GM19351 (cell line): ENCODE measurements at regions not wholly inside any gene's neighbourhood (a gene's known extent, or its start where the extent isn't known, plus 50 kb on each side); places are given as distances from the start of the nearest gene placed in this dataset.

Experiments
- ATAC-seq: cut with Tn5 transposase; IDR thresholded peaks from one replicate; pipeline ENCODE4 v1.9.1; 2021; ENCODE audit warnings: mild to moderate bottlenecking, moderate library complexity; ENCODE audit not compliant: unreplicated experiment

DNA sequence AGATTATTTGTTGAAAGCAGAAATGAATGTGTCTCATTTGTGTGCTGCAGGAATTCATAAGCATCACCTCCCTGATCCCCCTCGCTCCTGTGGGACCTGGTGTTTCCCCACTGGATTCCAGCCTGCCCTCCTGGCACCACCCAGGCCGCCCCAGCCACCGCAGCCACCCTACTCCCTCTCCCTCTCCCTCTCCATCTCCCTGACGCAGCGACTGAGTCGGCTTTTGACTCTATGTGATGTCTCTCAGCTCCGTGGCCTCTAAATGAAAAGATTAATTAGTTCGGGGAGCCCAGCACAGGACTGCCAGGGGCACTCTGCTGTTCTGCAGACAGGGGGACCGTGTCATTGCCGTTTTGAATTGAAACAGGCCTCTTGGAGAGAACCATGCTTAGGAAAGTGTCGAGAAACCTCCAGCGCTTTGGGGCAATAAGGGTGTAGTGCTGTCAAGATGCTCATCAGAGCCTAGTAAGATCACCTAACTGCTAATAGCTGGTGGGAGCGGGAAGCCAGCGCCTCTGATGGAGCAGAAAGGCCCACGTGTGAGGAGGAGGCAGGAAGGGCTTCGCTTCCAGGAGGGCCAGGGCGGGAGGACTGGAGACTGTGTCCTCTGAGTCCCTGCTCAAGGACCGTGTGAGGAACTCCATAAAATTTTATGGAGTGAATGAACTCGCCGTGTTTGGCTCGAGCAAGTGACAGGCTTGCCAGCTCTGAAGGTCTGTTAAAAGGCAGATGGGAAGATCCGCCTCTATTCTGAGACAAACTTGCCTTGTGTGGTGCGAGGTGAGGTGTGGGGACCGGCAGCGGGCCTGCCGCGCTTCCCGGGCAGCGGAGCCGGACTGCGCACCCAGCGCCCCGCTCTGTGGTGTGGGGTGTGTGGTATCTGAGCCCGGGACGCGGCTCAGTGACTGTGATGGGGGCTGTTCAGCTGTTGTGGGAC lies 157.4 kb upstream of the C14orf180 start:
- no peak for ATAC-seq

DNA sequence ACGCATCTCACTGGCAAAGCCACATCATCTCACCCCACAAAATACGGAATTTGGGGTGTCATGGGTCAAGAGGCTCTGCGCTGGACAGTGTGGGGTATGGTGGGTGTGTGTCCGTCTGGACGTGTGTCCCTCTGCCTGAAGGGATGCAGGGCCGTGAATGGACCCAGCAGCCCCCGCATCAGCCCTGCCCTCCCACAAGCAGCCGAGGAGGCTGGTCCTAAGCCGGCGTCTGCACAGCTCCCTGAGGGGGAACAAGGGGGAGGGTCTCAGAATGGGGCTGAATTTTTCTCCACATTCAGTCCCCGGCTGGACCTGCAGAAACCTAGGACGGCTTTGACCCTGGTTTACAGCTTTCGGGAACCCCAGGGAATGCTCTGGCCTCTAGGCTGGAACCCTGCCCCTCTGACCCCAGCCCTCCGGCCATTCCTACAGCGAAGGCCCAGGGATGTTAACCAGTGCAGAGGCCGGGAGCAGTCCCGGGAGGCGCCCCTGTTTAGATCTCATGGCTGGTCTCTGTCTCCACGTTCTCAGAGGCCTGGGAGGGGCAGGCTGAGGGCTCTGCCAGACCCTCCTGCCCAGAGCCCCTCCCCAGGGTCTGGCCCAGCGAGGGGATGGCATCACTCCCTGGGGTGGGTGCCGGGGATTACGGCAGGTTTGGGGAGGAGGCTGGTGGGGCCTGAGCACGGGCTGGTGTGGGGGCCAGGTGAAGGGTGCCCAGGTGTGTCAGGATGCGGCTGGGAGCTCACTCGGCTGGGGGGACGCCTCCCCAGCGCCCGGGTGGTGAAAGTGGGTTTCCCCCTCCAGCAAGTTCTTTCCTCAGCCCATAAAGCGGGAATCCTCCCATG lies 156.5 kb upstream of the C14orf180 start:
- no peak for ATAC-seq

DNA sequence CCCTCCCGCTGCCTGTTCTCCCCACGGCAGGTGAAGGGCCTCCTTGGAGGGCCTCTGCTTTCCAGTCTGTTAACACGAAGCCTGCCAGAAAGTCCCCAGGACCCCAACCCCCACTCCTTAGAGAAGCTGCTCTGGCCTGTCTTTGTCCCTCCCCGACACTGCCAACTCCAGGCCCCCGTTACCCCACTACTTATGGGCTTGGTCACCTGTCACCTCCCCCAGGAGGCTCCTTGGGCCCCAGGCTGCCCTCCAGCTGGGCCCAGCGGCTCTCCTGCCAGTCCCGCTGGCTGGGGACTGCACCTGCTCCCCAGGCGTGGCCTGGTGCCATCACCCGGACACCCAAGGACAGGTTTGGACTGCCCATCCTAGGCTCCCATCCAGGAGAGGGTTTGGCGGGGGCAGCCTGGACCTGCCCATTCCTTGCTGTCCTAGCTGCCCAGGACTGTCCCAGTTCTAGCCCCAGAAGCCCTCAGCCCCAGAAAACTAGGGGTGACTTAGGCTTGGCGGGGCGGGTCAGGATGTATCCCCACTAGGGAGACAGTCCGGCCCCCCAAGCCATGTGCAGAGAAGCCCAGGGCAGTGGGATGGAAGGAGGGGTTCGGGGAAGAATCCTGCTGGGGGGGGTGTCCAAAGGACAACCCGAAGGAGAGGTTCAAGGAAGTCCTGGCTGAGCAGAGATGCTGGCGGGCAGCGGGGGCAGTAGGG lies 155.7 kb upstream of the C14orf180 start:
- ATAC-seq, result no peak

DNA sequence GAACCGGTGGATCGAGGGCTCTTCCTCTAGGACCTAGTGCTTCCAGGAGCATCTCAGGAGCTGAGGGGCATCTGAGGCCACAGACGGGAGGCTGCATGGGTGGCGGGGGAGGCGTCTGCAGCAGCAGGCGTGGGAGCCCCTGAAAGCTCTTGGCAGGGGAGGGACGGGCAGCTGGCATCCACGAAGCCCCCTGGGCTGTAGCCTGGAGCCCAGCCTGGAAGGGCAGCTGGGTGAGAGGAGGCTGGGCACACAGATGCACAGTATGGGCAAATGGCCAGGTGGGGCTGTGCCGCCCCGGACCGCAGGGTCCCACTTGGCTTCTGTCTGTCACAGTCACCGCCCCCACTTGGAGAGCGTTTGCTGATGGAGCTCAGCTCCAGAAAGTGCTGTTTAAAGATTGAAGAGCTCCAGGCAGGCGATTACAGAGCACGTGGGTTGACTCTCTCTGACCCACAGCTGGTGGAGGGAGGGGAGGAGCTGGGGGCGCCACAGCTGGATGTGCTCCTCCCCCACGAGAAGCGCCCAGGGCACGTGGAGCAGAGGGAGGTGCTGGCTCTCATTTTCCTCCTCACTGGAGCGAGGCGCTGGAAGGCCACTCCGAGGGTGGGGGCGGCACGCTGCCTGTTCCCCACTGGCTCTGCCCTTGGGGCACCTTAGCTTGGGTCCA lies 155.0 kb upstream of the C14orf180 start:
- ATAC-seq, result no peak

DNA sequence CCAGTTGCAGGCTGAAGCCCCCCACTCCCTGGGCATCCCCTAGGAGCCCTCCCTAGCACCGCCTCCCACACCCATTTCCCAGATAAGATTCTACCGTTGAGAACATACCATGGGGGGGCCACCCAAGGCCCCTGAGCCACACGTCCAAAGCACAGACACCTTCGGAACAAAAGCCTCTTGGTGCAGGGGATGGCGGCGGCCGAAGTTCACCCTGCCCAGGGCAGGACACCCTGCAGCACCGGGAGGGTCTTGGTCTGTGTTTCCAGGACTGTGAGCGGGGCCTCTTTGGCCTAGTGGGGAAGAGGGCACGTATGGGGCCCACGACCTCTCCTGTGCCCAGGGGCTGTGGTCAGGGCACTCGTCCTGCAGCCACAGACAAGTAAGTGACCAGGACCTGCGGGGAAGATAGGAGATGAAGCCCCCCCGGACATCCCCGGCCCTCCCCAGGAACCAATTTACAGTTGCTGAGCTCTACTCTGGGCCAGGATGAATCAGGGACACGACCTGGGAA lies 154.3 kb upstream of the C14orf180 start:
- no peak for ATAC-seq

DNA sequence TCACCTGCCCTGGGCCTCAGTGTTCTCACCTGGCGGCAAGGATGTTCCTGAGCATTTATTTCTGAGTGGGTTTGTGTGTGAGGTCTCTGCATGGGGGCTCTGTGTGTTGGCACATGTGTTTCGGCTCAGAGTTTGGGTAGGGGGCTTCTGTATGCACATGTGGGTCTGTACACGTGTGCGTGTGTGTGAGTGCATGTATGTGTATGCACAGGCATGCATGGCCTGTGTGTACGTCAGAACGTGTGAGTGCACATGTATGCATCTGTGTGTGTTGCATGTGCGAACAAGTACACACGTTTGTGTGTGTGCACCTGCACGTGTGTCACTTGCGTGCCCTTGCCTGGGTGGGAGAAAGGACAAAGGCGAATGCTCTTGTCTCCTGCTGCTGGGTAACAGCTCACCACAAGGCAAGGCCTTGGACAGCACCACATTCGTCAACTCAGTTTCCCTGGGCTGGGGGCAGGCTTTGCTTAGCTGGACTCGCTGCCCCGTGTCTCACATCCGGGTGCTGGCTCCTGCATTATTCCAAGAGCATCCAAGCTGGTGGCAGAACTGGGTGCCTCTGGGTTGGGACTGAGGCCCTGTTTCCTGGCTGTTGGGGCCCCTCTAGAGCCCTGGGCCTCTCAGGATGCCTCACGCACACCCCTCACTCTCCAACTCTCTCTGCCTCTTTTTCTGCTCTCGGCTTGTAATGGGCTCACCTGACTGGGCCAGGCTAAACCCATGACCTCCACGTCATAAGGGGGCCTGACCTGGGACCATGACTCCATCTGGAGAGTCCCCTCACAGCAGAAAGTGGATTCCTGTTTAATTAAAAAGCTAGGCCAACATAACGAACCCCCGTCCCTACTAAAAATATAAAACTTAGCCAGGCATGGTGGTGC lies 153.6 kb upstream of the C14orf180 start:
- no peak for ATAC-seq

DNA sequence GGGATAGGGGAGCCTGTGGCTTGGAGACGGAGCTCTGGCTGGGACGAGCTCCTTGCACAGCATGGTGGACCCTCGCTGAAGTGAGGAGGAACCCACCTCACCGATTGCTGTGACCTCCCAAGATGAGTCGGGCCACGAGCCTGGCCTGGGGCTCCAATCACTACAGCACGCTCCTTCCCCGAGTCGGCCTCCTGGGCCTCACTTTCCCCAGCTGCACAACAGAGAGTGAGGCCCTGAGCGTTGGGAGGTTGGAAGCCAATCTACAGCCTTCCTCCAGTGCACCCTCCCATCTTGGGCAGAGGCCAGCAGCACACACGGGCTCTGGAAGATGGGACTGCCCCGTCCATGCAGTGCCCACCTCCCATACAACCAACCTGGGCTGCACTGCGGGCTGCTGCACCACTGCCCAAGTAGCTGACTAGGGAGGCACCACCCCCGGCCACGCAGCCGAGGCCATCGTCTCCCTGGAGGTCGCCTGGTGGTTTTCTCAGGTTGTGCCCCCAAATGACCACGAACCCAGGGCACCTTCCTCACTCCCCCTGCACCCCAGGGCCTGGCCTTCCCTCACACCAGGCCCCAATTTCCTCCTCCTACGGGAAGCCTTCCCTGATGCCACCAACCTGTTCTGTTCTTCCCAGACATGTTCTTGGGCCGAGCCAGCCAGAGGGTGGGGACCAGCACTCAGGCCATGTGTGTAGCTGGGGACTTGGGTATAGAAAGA lies 152.3 kb upstream of the C14orf180 start:
- no peak for ATAC-seq

DNA sequence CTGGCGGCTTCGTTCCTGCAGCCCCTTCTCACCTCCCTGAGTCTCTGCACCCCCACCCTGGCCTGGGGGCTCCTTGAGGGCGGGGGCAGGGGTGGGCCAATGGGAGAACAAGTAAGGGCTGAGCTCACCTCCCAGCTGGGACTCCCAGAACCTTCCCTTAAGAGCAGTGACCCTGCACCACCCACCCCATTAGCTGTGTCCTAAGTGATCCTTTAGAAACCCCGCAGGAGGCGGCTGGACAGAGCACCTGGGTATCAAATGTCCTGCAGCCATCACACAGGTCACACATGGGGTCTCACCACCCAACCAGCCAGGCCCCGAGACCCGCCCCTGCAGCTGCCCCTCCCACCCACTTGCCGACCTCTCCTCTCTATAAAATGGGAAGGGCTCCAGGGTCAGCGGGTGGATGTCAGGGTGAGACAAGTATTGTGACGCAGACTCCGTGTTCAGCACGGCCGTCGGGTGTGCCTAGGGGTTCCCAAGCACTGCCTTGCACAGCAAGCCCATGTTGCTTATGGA lies 151.2 kb upstream of the C14orf180 start:
- no peak for ATAC-seq

DNA sequence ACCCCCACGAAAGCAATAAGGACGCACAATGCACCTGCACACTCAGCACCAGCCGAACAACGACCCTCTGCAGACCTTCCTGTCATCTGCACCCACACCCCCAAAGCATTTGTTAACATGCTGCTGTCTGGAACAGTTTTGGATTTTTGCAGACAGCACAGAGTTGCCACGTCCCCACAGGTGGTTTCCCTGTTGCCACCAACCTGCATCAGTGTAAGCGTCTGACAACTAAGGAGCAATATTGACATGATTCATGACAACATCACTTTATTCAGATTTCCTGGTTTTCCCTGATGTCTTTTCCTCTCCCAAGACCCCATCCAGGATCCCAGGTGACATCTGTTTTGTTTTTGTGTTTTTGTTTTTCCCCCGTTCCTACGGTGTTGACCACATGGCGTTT lies 150.7 kb upstream of the C14orf180 start:
- no peak for ATAC-seq

DNA sequence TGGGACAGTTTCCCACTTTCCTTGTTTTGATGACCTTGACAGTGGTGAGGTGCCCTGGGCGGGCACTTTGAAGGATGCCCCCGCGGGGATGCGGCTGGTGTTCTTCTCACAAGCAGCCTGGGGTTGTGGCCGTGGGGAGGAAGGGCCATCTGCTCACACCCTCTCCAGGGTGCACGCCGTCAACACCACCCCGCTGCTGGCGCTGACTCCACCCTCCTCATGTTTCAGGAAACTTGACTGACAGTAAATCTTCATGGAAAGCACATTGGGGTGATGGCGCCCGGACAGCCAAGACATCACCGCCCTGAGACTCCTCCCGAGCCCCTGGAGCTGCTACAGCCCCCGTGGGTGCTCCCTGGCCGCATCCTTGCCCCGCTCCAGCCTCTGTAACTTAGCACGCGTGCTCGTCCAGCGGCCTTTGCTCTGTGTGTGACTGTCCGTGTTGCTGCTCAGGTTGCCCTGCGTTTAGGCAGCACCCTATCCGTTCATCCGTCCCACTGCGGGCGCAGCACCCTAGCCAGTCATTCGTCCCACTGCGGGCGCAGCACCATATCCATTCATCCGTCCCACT lies 150.2 kb upstream of the C14orf180 start:
- ATAC-seq, result no peak

DNA sequence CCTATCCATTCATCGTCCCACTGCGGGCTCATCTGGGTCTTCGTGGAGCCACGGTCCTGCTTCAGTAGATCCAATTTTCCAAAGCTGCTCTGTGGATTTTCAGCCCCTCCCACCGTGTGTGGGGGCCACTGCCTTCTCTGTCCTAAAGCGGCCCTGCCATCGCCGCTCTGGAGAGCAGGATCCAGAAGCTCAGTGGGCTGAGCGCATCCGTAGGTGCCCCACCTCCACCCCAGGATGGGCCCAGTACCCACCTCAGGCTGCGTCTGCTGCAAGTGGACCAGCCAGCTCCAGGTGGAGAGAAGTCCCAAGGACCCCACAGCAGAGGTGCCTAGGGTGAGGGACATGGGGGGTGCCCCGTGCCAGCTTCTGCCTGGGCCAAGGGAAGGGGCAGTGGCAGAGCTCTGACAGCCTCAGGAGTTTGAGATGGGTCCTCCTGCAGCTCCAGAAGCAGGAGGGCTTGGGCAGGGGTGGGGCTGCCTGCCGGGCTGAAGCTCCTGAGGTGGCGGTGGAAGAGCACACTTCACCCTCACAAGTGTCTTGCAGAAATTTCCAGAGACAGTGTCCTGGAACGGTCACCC lies 148.1 kb upstream of the C14orf180 start:
- ATAC-seq, result no peak

DNA sequence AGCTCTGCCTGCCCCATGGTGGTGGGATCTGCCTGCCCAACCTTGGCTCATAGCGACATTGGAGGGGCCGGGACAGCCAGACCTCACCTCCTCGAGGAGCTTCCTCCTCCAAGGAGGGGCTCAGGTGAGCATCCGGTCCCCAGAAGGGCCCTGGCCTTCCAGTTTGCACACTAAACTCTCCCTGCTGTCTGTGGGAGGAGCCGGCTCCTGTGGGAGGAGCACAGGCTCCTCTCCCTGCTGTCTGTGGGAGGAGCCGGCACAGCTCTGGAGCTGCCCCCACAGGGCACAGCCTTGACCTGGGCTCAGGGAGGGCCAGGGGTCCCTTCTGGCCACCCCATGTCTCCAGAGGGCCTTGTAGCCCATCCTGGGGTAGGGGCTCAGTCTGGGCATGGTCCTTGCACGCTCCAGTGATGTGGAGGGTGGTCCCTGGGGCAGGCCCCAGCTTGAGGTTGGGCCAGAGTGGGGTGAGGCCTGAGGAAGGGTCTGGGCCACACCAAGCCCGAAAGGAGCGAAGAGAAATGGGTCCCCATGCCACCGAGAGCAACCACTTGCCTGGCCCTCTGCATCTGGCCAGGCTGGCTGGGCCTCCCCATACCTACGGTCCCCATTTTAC lies 147.5 kb upstream of the C14orf180 start:
- ATAC-seq, result no peak

DNA sequence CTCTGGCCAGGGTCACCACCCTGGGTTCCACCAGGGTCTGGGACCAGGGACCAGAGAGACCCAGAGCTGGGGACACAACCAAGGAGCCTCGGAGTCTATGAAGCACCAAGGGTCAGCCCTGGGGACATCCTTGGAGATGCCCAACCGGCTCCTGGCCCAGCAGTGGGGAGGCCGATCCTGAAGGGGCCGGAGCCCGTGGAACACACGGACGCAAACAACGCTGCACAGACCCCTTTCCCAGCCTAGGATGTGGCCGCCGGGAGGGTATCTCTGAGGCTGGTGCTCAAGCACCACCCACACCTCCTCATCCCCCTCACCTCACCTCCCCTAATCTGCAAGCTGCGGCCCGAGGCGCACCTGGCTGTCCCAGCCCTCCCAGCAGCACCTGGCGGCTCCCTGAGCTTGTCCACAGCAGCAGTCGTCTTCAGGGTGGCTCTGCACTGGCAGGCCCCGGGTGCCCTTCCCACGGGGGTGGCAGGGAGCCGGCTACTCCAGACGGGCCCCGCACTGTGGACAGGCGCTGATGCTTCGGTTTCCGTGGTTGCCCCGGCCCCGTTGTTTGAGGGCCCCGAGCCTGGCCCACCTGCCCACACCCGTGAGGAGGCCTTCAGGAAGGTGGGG lies 146.8 kb upstream of the C14orf180 start:
- ATAC-seq, result no peak

DNA sequence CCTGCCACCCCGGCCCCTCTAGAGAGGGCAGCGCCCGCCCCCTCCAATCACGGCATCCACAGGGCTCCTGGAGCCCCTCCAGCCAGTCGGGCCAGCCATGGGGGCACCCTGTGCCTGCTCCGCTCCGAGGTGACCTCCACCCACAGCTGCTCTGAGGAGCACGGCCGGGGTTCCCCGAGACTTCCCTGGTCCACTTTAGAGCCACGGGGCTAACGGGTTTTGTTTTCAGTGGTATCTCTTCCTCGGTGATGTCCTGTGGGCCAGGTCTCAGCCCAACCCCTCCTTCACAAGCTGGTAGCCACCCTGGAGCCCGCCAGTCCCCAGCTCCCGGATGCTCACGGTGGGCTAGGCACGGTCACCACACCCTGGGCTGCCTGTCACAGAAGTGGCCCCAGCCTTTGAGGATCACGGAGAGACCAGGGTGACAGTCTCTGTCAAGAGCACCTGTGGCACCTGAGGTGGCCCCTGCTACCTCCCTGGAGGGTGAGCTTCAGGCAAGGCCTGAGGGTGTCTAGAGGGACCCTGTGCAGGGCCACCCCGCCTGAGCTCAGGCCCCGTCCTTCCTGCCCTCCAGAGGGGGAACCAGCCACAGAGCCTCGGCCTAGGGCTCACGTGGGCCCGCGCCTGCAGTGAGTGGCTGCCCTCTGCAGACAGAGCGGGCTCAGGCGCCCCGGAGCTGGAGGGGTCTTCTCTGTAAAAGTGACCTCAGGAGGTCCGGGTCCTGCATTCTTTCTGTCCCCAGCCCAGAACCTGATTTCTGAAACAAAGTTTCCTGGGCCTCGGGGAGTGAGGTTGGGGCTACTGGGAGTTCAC lies 146.0 kb upstream of the C14orf180 start:
- ATAC-seq, result no peak

DNA sequence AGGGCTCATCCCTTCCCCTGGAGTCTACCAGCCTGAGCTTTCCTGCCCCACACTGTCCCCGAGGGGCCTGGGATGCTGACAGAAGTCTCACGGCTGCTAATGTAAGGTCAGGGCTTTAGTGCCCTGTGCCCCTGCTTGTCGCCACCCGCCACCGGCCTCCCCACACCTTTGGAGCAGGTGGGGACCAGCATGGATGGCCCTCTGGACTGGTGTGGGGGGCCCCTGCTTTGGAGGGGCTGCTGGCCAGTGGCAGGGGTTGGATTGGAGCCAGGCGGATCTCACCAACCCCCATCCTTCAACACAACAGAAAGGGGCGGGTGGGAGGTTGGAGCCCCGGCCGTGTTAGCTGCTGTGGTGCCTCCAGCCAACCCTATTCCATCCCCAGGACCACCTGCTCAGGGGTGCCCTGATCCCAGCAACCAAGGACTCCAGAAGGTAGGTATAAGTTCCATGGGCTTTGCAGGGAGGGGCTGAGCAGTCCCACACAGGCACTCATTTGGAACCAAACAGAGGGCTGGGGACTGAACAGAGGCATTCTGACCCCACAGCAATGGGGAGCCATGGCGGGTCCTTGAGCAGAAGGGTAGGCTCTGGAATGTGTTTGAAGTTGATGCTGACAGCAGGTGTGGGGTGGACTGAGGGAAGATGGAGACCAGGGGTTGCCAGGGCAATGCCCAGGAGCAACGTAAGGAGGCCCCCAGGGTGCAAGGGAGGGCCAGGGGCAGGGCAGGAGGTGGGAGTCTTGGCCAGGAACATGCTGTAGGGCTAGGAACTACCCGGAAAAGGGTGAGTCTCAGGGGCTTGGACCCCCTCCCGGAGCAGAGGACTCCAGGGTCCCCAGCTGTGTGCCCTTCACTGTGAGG lies 145.1 kb upstream of the C14orf180 start:
- ATAC-seq, result no peak
